GM23338 (cell line): ENCODE measurements at regions not wholly inside any gene's neighbourhood (a gene's known extent, or its start where the extent isn't known, plus 50 kb on each side); places are given as distances from the start of the nearest gene placed in this dataset. TPM values are rescaled to one million over a fixed set of nuclear protein-coding genes. Genes with fewer than 3 reads are reported as not detected.

ENCODE experiments used
- small RNA-seq: library from RNA; depleted of rRNA; stranded (forward); fragments of <200 nt; gene quantifications from one replicate; pipeline ENCODE3, GENCODE V24; 2014; ENCODE audit warnings: low replicate concordance

Small RNA genes in the stretch of these regions (small RNA-seq; reads per million reads assigned to genes)
- gene RF00406 = 0.55 reads per million, percentile 38 among the genes with 10 or more reads in this experiment
- not detected for gene RNU6-1277P
